ENCODE measurements at regions not wholly inside any gene's neighbourhood (a gene's known extent, or its start where the extent isn't known, plus 50 kb on each side); places are given as distances from the start of the nearest gene placed in this dataset.

- no peak for TF ChIP-seq REST (IDR thresholded peaks at IDR 0.05; ENCODE audit: low read depth)
Observed at GRCh38 chr2:104756118-104756517, 97.8 kb upstream of the POU3F3 start (continued).

- Histone ChIP-seq H3K27me3 (ENCODE audit: insufficient read depth, low read length) (peaks cover 11% of the 10 kb centered on the region), H3K27ac (ENCODE audit: low read depth, low read length) (no peak overlapping the region), H3K79me2 (ENCODE audit: insufficient read depth, low read length) (no peaks in the 10 kb centered on the region), H3K4me1 (ENCODE audit: control insufficient read depth in 1 of 2, insufficient read depth in 2 of 2, low read length in 2 of 2) (no peaks in the 10 kb centered on the region), H2AFZ (ENCODE audit: low read depth, low read length, poor library complexity, severe bottlenecking) (no peak overlapping the region), H3K9me2 (ENCODE audit: insufficient read depth) (no peaks in the 10 kb centered on the region), H3K9ac (ENCODE audit: low read length) (no peak overlapping the region), H3K9me3 (ENCODE audit: control insufficient read depth in 1 of 2, insufficient read depth in 1 of 2, low read depth in 1 of 2, low read length in 2 of 2) (no peaks in the 10 kb centered on the region), H3K36me3 (ENCODE audit: control insufficient read depth in 1 of 2, insufficient read depth in 2 of 2, low read length in 2 of 2) (no peaks in the 10 kb centered on the region), H4K20me1 (ENCODE audit: insufficient read depth) (no peaks in the 10 kb centered on the region), H3K4me2 (ENCODE audit: low read length) (no peak overlapping the region), H3K4me3 (replicated peaks in 1 of 2; ENCODE audit: low read depth in 1 of 2, low read length in 2 of 2) (no peak overlapping the region)
- ChIA-PET POLR2A (no interaction called here), RAD21 (ENCODE audit: low non-redundant PET in 1 of 2, low total read pairs in 2 of 2, uncharacterized antibody in 2 of 2, unreplicated experiment in 2 of 2) (no interaction called here), CTCF (no interaction called here)
- ATAC-seq (no peak), DNase-seq (ENCODE audit: low read depth, low spot score) (no peak)
- intact Hi-C loops (cut with micrococcal nuclease): no loop called here
- BruUV-seq (replicated peaks): no TSS peak
- TF ChIP-seq MAX (IDR thresholded peaks at IDR 0.05) (no peak), EZH2 (IDR thresholded peaks at IDR 0.05) (no peak), CEBPB (IDR thresholded peaks at IDR 0.05; ENCODE audit: low read depth) (no peak), SRF (IDR thresholded peaks at IDR 0.05; ENCODE audit: low read depth) (no peak), SP1 (IDR thresholded peaks at IDR 0.05; ENCODE audit: low read depth) (no peak), ZBTB33 (IDR thresholded peaks at IDR 0.05; ENCODE audit: extremely low read depth, insufficient replicate concordance, low read length) (no peak), CBX3 (IDR thresholded peaks at IDR 0.05; ENCODE audit: low read depth) (no peak), ZFX (IDR thresholded peaks at IDR 0.05) (no peak), POLR2AphosphoS5 (IDR thresholded peaks at IDR 0.05; ENCODE audit: low read depth, low read length) (no peak)
Observed at GRCh38 chr2:104757056-104757455, 96.9 kb upstream of the POU3F3 start.
